Activated T-cell treated with anti-CD3 and anti-CD28 coated beads, Interleukin-2, amount 50 U/mL, for 24 hours (primary cell): ENCODE measurements at regions not wholly inside any gene's neighbourhood (a gene's known extent, or its start where the extent isn't known, plus 50 kb on each side); places are given as distances from the start of the nearest gene placed in this dataset.

Source experiments
- DNase-seq: peaks from one replicate; pipeline ENCODE4 v3.0.0-alpha.2; 2020
- H3K27ac Mint-ChIP-seq: 2 replicates; pipeline ENCODE4 v1.8.0; 2020; ENCODE audit warnings: mild to moderate bottlenecking, mixed read lengths
- H3K27me3 Mint-ChIP-seq: 2 replicates; pipeline ENCODE4 v1.8.0; 2020; ENCODE audit warnings: mixed read lengths
- H3K36me3 Mint-ChIP-seq: 2 replicates; pipeline ENCODE4 v1.8.0; 2020; ENCODE audit warnings: low read depth, mixed read lengths
- H3K4me1 Mint-ChIP-seq: 2 replicates; pipeline ENCODE4 v1.8.0; 2020; ENCODE audit warnings: low read depth, mixed read lengths
- H3K4me3 Mint-ChIP-seq: 2 replicates; pipeline ENCODE4 v1.8.0; 2020; ENCODE audit warnings: mild to moderate bottlenecking, moderate library complexity, mixed read lengths
- H3K9me3 Mint-ChIP-seq: 2 replicates; pipeline ENCODE4 v1.8.0; 2020; ENCODE audit warnings: mixed read lengths

DNA sequence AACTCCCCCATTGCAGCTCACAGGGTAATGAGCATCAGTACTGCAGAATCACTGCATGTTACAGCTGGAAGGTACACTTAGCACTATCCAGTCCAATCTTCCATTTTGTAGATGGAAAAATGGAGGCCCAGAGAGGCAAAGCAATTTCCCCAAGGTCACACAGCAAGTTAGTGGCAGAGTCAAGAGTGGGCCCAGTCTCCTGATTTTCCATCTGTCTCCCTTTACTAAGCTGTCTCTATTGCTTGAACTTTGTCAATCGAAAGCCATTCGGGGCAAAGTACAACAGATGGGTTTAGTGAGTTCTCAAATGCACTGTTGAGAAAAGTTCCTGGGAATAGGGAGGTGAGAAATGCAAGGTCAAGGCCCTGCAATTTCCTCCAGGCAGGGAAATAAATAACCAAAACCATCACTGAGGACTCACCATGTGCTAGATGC lies 50.4 kb upstream of the IFFO2 start:
- Mint-ChIP-seq H3K4me3 (no peak overlapping the region), H3K9me3 (peaks cover 8% of the 10 kb centered on the region), H3K4me1 (peaks cover 59% of the 10 kb centered on the region), H3K27ac (no peak overlapping the region), H3K36me3 (peaks cover 4% of the 10 kb centered on the region), H3K27me3 (peaks cover 8% of the 10 kb centered on the region)
- no peak for DNase-seq
